ENCODE measurements at regions not wholly inside any gene's neighbourhood (a gene's known extent, or its start where the extent isn't known, plus 50 kb on each side); places are given as distances from the start of the nearest gene placed in this dataset.

GRCh38 chr7:36018816-36019484 lies 134.1 kb upstream of the EEPD1 start:
- no peak for ATAC-seq
- intact Hi-C loops (cut with DNase I): no loop called here
- DNase-seq: no peak

- ATAC-seq (no peak), DNase-seq (no peak)
- intact Hi-C loops (cut with DNase I): no loop called here
These were observed 133.5 kb upstream of the EEPD1 start for GRCh38 chr7:36019538-36019937.

- no peak for DNase-seq
- intact Hi-C loops (cut with DNase I): no loop called here
These were observed 133.1 kb upstream of the EEPD1 start for GRCh38 chr7:36019980-36020379.

GRCh38 chr7:36021367-36021766 lies 131.7 kb upstream of the EEPD1 start:
- intact Hi-C loops (cut with DNase I): no loop called here
- ATAC-seq (peak in 1 of 2 donors; percentile 44), DNase-seq (no peak)

More at GRCh38 chr7:36019980-36020379, 133.1 kb upstream of the EEPD1 start:
- no peak for ATAC-seq

- DNase-seq (no peak), ATAC-seq (peak; percentile 23 to 30)
- intact Hi-C loops (cut with DNase I): no loop called here
These were observed 131.0 kb upstream of the EEPD1 start for GRCh38 chr7:36021917-36022550.

GRCh38 chr7:36023033-36023560 lies 130.0 kb upstream of the EEPD1 start:
- intact Hi-C loops (cut with DNase I): no loop called here
- DNase-seq (no peak), ATAC-seq (no peak)

- intact Hi-C loops (cut with DNase I): no loop called here
- ATAC-seq: no peak
- no peak for DNase-seq
These were observed 127.9 kb upstream of the EEPD1 start for GRCh38 chr7:36025190-36025589.

- no peak for DNase-seq
- ATAC-seq: no peak
- intact Hi-C loops (cut with DNase I): no loop called here
These were observed 123.7 kb upstream of the EEPD1 start for GRCh38 chr7:36029311-36029710.

- DNase-seq (no peak), ATAC-seq (no peak)
- intact Hi-C loops (cut with DNase I): loop anchor here in 1 of 2 donors (10.0 kb wide), 1 partner anchor 125 kb away; the partner anchor contains the start of gene EEPD1
These were observed 123.1 kb upstream of the EEPD1 start for GRCh38 chr7:36029853-36030515.

- ATAC-seq: no peak
- intact Hi-C loops (cut with DNase I): loop anchor here in 1 of 2 donors (10.0 kb wide), 1 partner anchor 122 kb away; the partner anchor contains the start of gene EEPD1
- no peak for DNase-seq
These were observed 120.7 kb upstream of the EEPD1 start for GRCh38 chr7:36032361-36032818.

- intact Hi-C loops (cut with DNase I): loop anchor here in 1 of 2 donors (10.0 kb wide), 1 partner anchor 121 kb away; the partner anchor contains the start of gene EEPD1
- ATAC-seq (no peak), DNase-seq (no peak)
These were observed 119.0 kb upstream of the EEPD1 start for GRCh38 chr7:36034020-36034419.

GRCh38 chr7:36035186-36035585 lies 117.9 kb upstream of the EEPD1 start:
- no peak for ATAC-seq
- no peak for DNase-seq
- intact Hi-C loops (cut with DNase I): loop anchor here in 1 of 2 donors (10.0 kb wide), 1 partner anchor 120 kb away; the partner anchor contains the start of gene EEPD1

GRCh38 chr7:36036590-36036989 lies 116.5 kb upstream of the EEPD1 start:
- ATAC-seq (peak; percentile 85 to 89), DNase-seq (peak; percentile 67)
- intact Hi-C loops (cut with DNase I): loop anchor here in 1 of 2 donors (10.0 kb wide), 1 partner anchor 118 kb away; the partner anchor contains the start of gene EEPD1

GRCh38 chr7:36037121-36037662 lies 115.9 kb upstream of the EEPD1 start:
- ATAC-seq: peak; percentile 70 to 73
- intact Hi-C loops (cut with DNase I): loop anchor here in 1 of 2 donors (10.0 kb wide), 1 partner anchor 118 kb away; the partner anchor contains the start of gene EEPD1

GRCh38 chr7:36038063-36038721 lies 114.9 kb upstream of the EEPD1 start:
- DNase-seq (no peak), ATAC-seq (no peak)
- intact Hi-C loops (cut with DNase I): loop anchor here in 1 of 2 donors (10.0 kb wide), 1 partner anchor 117 kb away; the partner anchor contains the start of gene EEPD1

More at GRCh38 chr7:36037121-36037662, 115.9 kb upstream of the EEPD1 start:
- DNase-seq: peak; percentile 63

- no peak for DNase-seq
- intact Hi-C loops (cut with DNase I): loop anchor here in 1 of 2 donors (10.0 kb wide), 1 partner anchor 116 kb away; the partner anchor contains the start of gene EEPD1
- no peak for ATAC-seq
These were observed 113.8 kb upstream of the EEPD1 start for GRCh38 chr7:36039243-36039642.

- intact Hi-C loops (cut with DNase I): loop anchor here in 1 of 2 donors (10.0 kb wide), 1 partner anchor 115 kb away; the partner anchor contains the start of gene EEPD1
- no peak for ATAC-seq
- no peak for DNase-seq
These were observed 113.4 kb upstream of the EEPD1 start for GRCh38 chr7:36039671-36040070.

- intact Hi-C loops (cut with DNase I): no loop called here
- DNase-seq (no peak), ATAC-seq (no peak)
These were observed 112.4 kb upstream of the EEPD1 start for GRCh38 chr7:36040679-36041078.
